Colonic mucosa (tissue), 4 donors: ENCODE measurements at regions not wholly inside any gene's neighbourhood (a gene's known extent, or its start where the extent isn't known, plus 50 kb on each side); places are given as distances from the start of the nearest gene placed in this dataset.

Source experiments
- DNase-seq: peaks from one replicate; pipeline ENCODE4 v3.0.0-alpha.2; 2020
- H3K27ac ChIP-seq: fragments of 200-600 bp; one replicate; pipeline ENCODE4 v1.8.0; 2021
- H3K27me3 ChIP-seq: fragments of 200-600 bp; one replicate; pipeline ENCODE4 v1.8.0; 2021
- H3K36me3 ChIP-seq: fragments of 200-600 bp; one replicate; pipeline ENCODE4 v1.8.0; 2021
- H3K4me1 ChIP-seq: fragments of 200-600 bp; one replicate; pipeline ENCODE4 v1.8.0; 2021; ENCODE audit warnings: mild to moderate bottlenecking
- H3K4me3 ChIP-seq: fragments of 200-600 bp; one replicate; pipeline ENCODE4 v1.8.0; 2021
- H3K9ac ChIP-seq, 2 donors: one replicate each; pipeline ENCODE4 v1.7.0; 2013; ENCODE audit warnings: control low read depth in 2 of 2, low read depth in 2 of 2, low read length in 2 of 2
- H3K9me3 ChIP-seq: fragments of 200-600 bp; one replicate; pipeline ENCODE4 v1.8.0; 2021
- CTCF ChIP-seq: fragments of 200-600 bp; IDR thresholded peaks from one replicate; pipeline ENCODE4 v1.8.0; 2022; ENCODE audit warnings: antibody characterized with exemption, mild to moderate bottlenecking
- intact Hi-C: fragments of 100-400 bp; cut with DNase I; formaldehyde crosslinking; loops from one replicate; pipeline ENCODE4 v1.14.1; 2022
- donor health status: healthy.
- donor health status: DM: no; HTN: no; CAD: no.
- donor health status: DM: no; HTN: no; CAD: no.

- Histone ChIP-seq H3K9ac (no peak overlapping the region), H3K9me3 (no peaks in the 10 kb centered on the region), H3K4me3 (no peak overlapping the region), H3K4me1 (no peaks in the 10 kb centered on the region), H3K27ac (no peak overlapping the region), H3K27me3 (no peaks in the 10 kb centered on the region), H3K36me3 (no peaks in the 10 kb centered on the region)
- intact Hi-C loops, result no loop called here
- TF ChIP-seq CTCF, result no peak
- DNase-seq, result no peak
These were observed 240.4 kb upstream of the RREB1 start for GRCh38 chr6:6867404-6867799.

GRCh38 chr6:6869094-6869493, 238.7 kb upstream of the RREB1 start:
- Histone ChIP-seq H3K9me3 (no peaks in the 10 kb centered on the region), H3K4me3 (no peak overlapping the region), H3K4me1 (no peaks in the 10 kb centered on the region), H3K27ac (no peak overlapping the region), H3K36me3 (no peaks in the 10 kb centered on the region), H3K9ac (no peak overlapping the region), H3K27me3 (no peaks in the 10 kb centered on the region)
- intact Hi-C loops, result no loop called here
- TF ChIP-seq CTCF, result no peak
- DNase-seq, result no peak

GRCh38 chr6:6870921-6871320, 236.8 kb upstream of the RREB1 start:
- no peak for TF ChIP-seq CTCF
- no peak for DNase-seq
- intact Hi-C loops, result no loop called here

GRCh38 chr6:6872459-6873344, 235.1 kb upstream of the RREB1 start:
- intact Hi-C loops, result no loop called here
- no peak for TF ChIP-seq CTCF

More at GRCh38 chr6:6870921-6871320, 236.8 kb upstream of the RREB1 start:
- Histone ChIP-seq H3K4me1 (no peaks in the 10 kb centered on the region), H3K27ac (no peak overlapping the region), H3K36me3 (no peaks in the 10 kb centered on the region), H3K4me3 (no peak overlapping the region), H3K27me3 (no peaks in the 10 kb centered on the region), H3K9ac (no peak overlapping the region), H3K9me3 (no peaks in the 10 kb centered on the region)

GRCh38 chr6:6873778-6874177, 234.0 kb upstream of the RREB1 start:
- no peaks in the 10 kb centered on the region for H3K4me1 ChIP-seq
- no peak for TF ChIP-seq CTCF
- H3K27ac ChIP-seq, result no peak overlapping the region
- intact Hi-C loops, result no loop called here
- no peaks in the 10 kb centered on the region for H3K27me3 ChIP-seq
- no peak overlapping the region for H3K4me3 ChIP-seq
- H3K36me3 ChIP-seq, result no peaks in the 10 kb centered on the region
- H3K9me3 ChIP-seq, result no peaks in the 10 kb centered on the region
- DNase-seq, result no peak
- H3K9ac ChIP-seq, result no peak overlapping the region

More at GRCh38 chr6:6872459-6873344, 235.1 kb upstream of the RREB1 start:
- H3K4me3 ChIP-seq, result no peak overlapping the region
- H3K9ac ChIP-seq, result no peak overlapping the region
- H3K27ac ChIP-seq, result no peak overlapping the region
- no peaks in the 10 kb centered on the region for H3K9me3 ChIP-seq
- no peaks in the 10 kb centered on the region for H3K36me3 ChIP-seq
- no peak for DNase-seq
- H3K4me1 ChIP-seq, result no peaks in the 10 kb centered on the region
- H3K27me3 ChIP-seq, result no peaks in the 10 kb centered on the region
